ENCODE measurements at regions not wholly inside any gene's neighbourhood (a gene's known extent, or its start where the extent isn't known, plus 50 kb on each side); places are given as distances from the start of the nearest gene placed in this dataset.

DNA sequence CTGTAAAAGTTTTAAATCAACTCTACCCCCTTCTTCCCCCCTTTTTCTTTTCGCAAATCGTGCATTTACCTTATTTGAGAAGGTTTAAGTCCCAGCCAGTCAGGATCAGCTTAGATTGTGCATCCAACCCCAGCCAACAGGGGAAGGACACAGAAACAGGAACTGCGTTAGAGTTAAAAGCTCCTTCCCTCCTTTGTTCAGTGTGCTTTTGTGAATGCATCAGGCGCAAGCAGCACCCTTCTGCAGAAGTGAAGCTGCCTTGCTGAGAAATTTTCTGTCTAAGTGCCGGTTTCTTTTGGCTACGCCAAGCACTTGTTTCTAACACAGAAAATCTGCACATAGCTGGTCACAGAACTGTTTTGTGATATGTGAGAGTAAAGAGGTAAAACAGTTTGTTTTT, 56.2 kb upstream of the PRRC2C start:
- TF ChIP-seq POLR2AphosphoS5 (IDR thresholded peaks at IDR 0.05; ENCODE audit: low read depth, low read length) (no peak), TAF1 (IDR thresholded peaks at IDR 0.05; ENCODE audit: borderline replicate concordance, insufficient read depth, low read length) (no peak), SIN3A (IDR thresholded peaks at IDR 0.05; ENCODE audit: borderline replicate concordance, insufficient read depth, low read length) (no peak)
- TF ChIP-seq, protein P1, sequence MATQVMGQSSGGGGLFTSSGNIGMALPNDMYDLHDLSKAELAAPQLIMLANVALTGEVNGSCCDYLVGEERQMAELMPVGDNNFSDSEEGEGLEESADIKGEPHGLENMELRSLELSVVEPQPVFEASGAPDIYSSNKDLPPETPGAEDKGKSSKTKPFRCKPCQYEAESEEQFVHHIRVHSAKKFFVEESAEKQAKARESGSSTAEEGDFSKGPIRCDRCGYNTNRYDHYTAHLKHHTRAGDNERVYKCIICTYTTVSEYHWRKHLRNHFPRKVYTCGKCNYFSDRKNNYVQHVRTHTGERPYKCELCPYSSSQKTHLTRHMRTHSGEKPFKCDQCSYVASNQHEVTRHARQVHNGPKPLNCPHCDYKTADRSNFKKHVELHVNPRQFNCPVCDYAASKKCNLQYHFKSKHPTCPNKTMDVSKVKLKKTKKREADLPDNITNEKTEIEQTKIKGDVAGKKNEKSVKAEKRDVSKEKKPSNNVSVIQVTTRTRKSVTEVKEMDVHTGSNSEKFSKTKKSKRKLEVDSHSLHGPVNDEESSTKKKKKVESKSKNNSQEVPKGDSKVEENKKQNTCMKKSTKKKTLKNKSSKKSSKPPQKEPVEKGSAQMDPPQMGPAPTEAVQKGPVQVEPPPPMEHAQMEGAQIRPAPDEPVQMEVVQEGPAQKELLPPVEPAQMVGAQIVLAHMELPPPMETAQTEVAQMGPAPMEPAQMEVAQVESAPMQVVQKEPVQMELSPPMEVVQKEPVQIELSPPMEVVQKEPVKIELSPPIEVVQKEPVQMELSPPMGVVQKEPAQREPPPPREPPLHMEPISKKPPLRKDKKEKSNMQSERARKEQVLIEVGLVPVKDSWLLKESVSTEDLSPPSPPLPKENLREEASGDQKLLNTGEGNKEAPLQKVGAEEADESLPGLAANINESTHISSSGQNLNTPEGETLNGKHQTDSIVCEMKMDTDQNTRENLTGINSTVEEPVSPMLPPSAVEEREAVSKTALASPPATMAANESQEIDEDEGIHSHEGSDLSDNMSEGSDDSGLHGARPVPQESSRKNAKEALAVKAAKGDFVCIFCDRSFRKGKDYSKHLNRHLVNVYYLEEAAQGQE (IDR thresholded peaks at IDR 0.05; ENCODE audit: insufficient read depth in 1 of 2, low read depth in 2 of 2, low read length in 2 of 2), result no peak

Data from PFSK-1 (cell line).